Heart right ventricle (tissue), 16 donors: ENCODE measurements at regions not wholly inside any gene's neighbourhood (a gene's known extent, or its start where the extent isn't known, plus 50 kb on each side); places are given as distances from the start of the nearest gene placed in this dataset.

Source experiments
- ATAC-seq, 8 donors: fragments of 200-7000 bp; cut with Tn5 transposase; one replicate each; pipeline ENCODE4 v1.9.1; 2020; ENCODE audit warnings: mild to moderate bottlenecking in 8 of 8, moderate library complexity in 8 of 8, moderate number of reproducible peaks in 1 of 8
- DNase-seq, 2 donors: peaks; one replicate each; pipeline ENCODE4 v3.0.0-alpha.2; 2020
- H3K27ac ChIP-seq, 10 donors: fragments of 200-600 bp; sonication (generic) in 2 of 10; one replicate each; pipeline versions ENCODE4 v1.5.0 to v1.8.0; 2020 to 2022; ENCODE audit warnings: mild to moderate bottlenecking in 3 of 10
- H3K27me3 ChIP-seq, 7 donors: fragments of 200-600 bp; one replicate each; pipeline ENCODE4 v1.8.0; 2021 to 2022; ENCODE audit warnings: mild to moderate bottlenecking in 2 of 7
- H3K36me3 ChIP-seq, 9 donors: fragments of 200-600 bp; sonication (generic) in 1 of 9; one replicate each; pipeline versions ENCODE4 v1.5.0 to v1.8.0; 2020 to 2022; ENCODE audit warnings: mild to moderate bottlenecking in 2 of 9
- H3K4me1 ChIP-seq, 9 donors: fragments of 200-600 bp; sonication (generic) in 1 of 9; one replicate each; pipeline versions ENCODE4 v1.5.0 to v1.8.0; 2020 to 2022; ENCODE audit warnings: mild to moderate bottlenecking in 4 of 9
- H3K4me3 ChIP-seq, 10 donors: fragments of 200-600 bp; sonication (generic) in 2 of 10; one replicate each; pipeline versions ENCODE4 v1.5.0 to v1.8.0; 2020 to 2022; ENCODE audit warnings: mild to moderate bottlenecking in 7 of 10, moderate library complexity in 2 of 10
- H3K9me3 ChIP-seq, 11 donors: fragments of 200-600 bp in 10 of 11; sonication (generic) in 2 of 11; one replicate each; pipeline versions ENCODE4 v1.5.0 to v1.8.0; 2013 to 2022; ENCODE audit warnings: mild to moderate bottlenecking in 2 of 11, control low read depth in 1 of 11, moderate library complexity in 1 of 11
- CTCF ChIP-seq, 9 donors: fragments of 200-600 bp; sonication (generic) in 2 of 9; IDR thresholded peaks; one replicate each; pipeline versions ENCODE4 v1.5.0 to v1.8.0; 2021 to 2022; ENCODE audit warnings: antibody characterized with exemption in 9 of 9, mild to moderate bottlenecking in 5 of 9, moderate library complexity in 1 of 9
- WGBS, 2 donors: extraction: QIAGEN DNeasy Blood & Tissue Kit; methylation state at CpG; one replicate each; pipeline ENCODE4 v1.1.7; 2013; ENCODE audit warnings: inconsistent platforms in 1 of 2; 5-methylcytosine and 5-hydroxymethylcytosine counted together
- intact Hi-C, 10 donors: fragments of 100-400 bp; cut with DNase I; formaldehyde crosslinking; loops; one replicate each; pipeline versions ENCODE4 v1.11.1 to v1.14.2; 2022
- donor health status: Arrhythmogenic right ventricular cardiomyopathy.
- donor health status: ischemic (EF 13 %, LVEDD 7.1; RV severe dilation, severe dysfunction).
- donor health status: healthy with polysubstance abuse.
- donor health status: DM: no; HTN: yes; CAD: no.
- donor health status: DM: no; HTN: no; CAD: no.
- donor health status: ischemic (EF 25% LVEDD 6.9; RV normal size, moderate dysfunction).
- donor health status: ischemic (EF 25% LVEDD 5.7; RV mildly dilated, moderate dysfunction).
- donor health status: healthy.
- donor health status: DM: yes; HTN: yes; CAD: no.
- donor health status: Ischemic cardiomyopathy.
- donor health status: ischemic (EF 35%, LVEDD 5.7; RV mildly dilated, moderate dysfunction).
- donor health status: nonischemic (EF 11% LVEDD 7.7; RV severe dilation, severe dysfunction).
- donor health status: DM: yes; HTN: yes; CAD: no.
- donor health status: PGD.
- donor health status: ischemic (EF 29% LVEDD 5.4; RV normal size, mild dysfunction).
- donor health status: nonischemic (EF 23%, LVEDD 6.1; RV moderate dilation, normal function).

- DNase-seq (no peak), ATAC-seq (no peak)
- Histone ChIP-seq H3K4me3 (no peak overlapping the region), H3K27ac (no peak overlapping the region), H3K36me3 (no peaks in the 10 kb centered on the region), H3K4me1 (no peaks in the 10 kb centered on the region), H3K9me3 (no peaks in the 10 kb centered on the region), H3K27me3 (no peaks in the 10 kb centered on the region)
- intact Hi-C loops, result no loop called here
- no peak for TF ChIP-seq CTCF (IDR thresholded peaks at IDR 0.05)
- 85 to 88% methylated on average over 5 of the region's 5 CpGs for WGBS, 2 donors
These were observed 104.2 kb upstream of the RALGPS2 start for GRCh38 chr1:178620584-178621475.

GRCh38 chr1:178621822-178622221 is 103.2 kb upstream of the RALGPS2 start:
- H3K27me3 ChIP-seq, result no peaks in the 10 kb centered on the region
- ATAC-seq (no peak), DNase-seq (no peak)
- TF ChIP-seq CTCF (IDR thresholded peaks at IDR 0.05), result no peak
- no peak overlapping the region for H3K4me3 ChIP-seq
- H3K9me3 ChIP-seq, result no peaks in the 10 kb centered on the region
- H3K36me3 ChIP-seq, result no peaks in the 10 kb centered on the region
- no peaks in the 10 kb centered on the region for H3K4me1 ChIP-seq
- intact Hi-C loops, result no loop called here
- WGBS, 2 donors, result 93 to 95% methylated on average over 10 of the region's 10 CpGs
- no peak overlapping the region for H3K27ac ChIP-seq

- DNase-seq (no peak), ATAC-seq (no peak)
- Histone ChIP-seq H3K27me3 (no peaks in the 10 kb centered on the region), H3K27ac (no peak overlapping the region), H3K4me3 (no peak overlapping the region), H3K4me1 (peaks cover 0 to 14% (median 3%) of the 10 kb centered on the region in 9 donors), H3K36me3 (no peaks in the 10 kb centered on the region), H3K9me3 (no peaks in the 10 kb centered on the region)
- intact Hi-C loops, result no loop called here
- 16 to 34% methylated on average over 1 of the region's 1 CpG for WGBS, 2 donors
- no peak for TF ChIP-seq CTCF (IDR thresholded peaks at IDR 0.05)
These were observed 99.3 kb upstream of the RALGPS2 start for GRCh38 chr1:178625695-178626094.

- Histone ChIP-seq H3K4me3 (no peak overlapping the region), H3K36me3 (no peaks in the 10 kb centered on the region), H3K27ac (no peak overlapping the region), H3K27me3 (no peaks in the 10 kb centered on the region), H3K4me1 (peaks cover 0 to 14% (median 3%) of the 10 kb centered on the region in 9 donors), H3K9me3 (no peaks in the 10 kb centered on the region)
- intact Hi-C loops, result no loop called here
- DNase-seq, result no peak
- no peak for ATAC-seq
- 88 to 92% methylated on average over 2 of the region's 2 CpGs for WGBS, 2 donors
- no peak for TF ChIP-seq CTCF (IDR thresholded peaks at IDR 0.05)
These were observed 98.0 kb upstream of the RALGPS2 start for GRCh38 chr1:178627037-178627436.
